ENCODE measurements at regions not wholly inside any gene's neighbourhood (a gene's known extent, or its start where the extent isn't known, plus 50 kb on each side); places are given as distances from the start of the nearest gene placed in this dataset.

DNA sequence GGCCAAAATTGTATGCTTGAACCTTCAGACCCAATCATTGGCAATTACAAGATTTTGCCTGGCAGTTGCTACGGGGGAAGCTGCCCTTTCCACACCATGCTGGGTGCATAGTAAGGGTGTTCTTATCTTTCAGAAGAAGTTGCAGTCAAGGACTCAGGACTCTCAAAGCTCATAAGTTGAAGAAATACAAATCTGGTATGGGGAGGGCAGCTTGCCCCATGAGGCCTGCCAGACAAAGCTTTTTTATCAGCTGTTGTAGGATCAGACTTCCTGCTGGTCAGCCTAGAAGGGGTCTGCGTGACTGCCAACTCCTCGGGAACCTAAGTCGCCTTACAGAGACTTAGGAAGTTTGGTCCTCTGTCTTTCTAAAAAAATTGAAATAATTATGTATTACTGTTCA, 174.9 kb upstream of the TECRL start:
- DNase-seq (ENCODE audit: low read depth in 1 of 2, low spot score in 2 of 2) = no peak
- Histone ChIP-seq H3K36me3 (ENCODE audit: control insufficient read depth in 2 of 4, insufficient read depth in 4 of 4, low read length in 3 of 4) (no peaks in the 10 kb centered on the region), H3K14ac (ENCODE audit: insufficient read length) (no peak overlapping the region), H4K20me1 (replicated peaks in 1 of 2; ENCODE audit: control insufficient read depth in 1 of 2, insufficient read depth in 2 of 2, low read length in 2 of 2) (no peaks in the 10 kb centered on the region), H3K4me1 (replicated peaks in 1 of 4; ENCODE audit: control insufficient read depth in 3 of 4, insufficient read depth in 4 of 4, low read length in 3 of 4) (peaks cover 0 to 5% (median 2%) of the 10 kb centered on the region in 4 experiments; a peak in 2 of 7 replicates), H2AK5ac (ENCODE audit: low read depth, low read length) (no peak overlapping the region), H2BK12ac (ENCODE audit: low read depth, low read length) (no peak overlapping the region), H4K91ac (replicated peaks; ENCODE audit: insufficient read length, low read length) (no peak overlapping the region), H4K8ac (ENCODE audit: extremely low read depth, insufficient read depth, low read length) (no peak overlapping the region), H3K4me3 (ENCODE audit: extremely low read depth in 1 of 4, insufficient read depth in 2 of 4, low read depth in 3 of 4, low read length in 4 of 4) (no peak overlapping the region), H2BK5ac (ENCODE audit: low read depth, low read length) (no peak overlapping the region), H2BK120ac (replicated peaks; ENCODE audit: low read depth, low read length) (no peak overlapping the region), H3K56ac (replicated peaks; ENCODE audit: insufficient read length, low read depth, low read length) (no peak overlapping the region), H3K23ac (ENCODE audit: insufficient read length) (no peak overlapping the region), H2AFZ (ENCODE audit: low read length) (peak overlapping the region; percentile 58; the same call in 1 of the 2 replicates), H3K79me1 (ENCODE audit: low read depth, low read length) (no peaks in the 10 kb centered on the region), H3K9me3 (ENCODE audit: insufficient read depth in 2 of 2, low read depth in 1 of 2, low read length in 1 of 2) (peaks cover 4 to 6% of the 10 kb centered on the region in 2 experiments; a peak in 1 of 4 replicates), H3K27ac (ENCODE audit: low read depth, low read length) (no peak overlapping the region), H2BK15ac (ENCODE audit: low read length) (0 out of 2 replicates have a peak overlapping the region, but pooled peaks have one; percentile 46), H3K18ac (ENCODE audit: extremely low read depth, low read length) (no peak overlapping the region), H3K4ac (replicated peaks; ENCODE audit: insufficient read length, low read depth, low read length) (no peak overlapping the region), H3K79me2 (ENCODE audit: control insufficient read depth in 1 of 2, insufficient read depth in 2 of 2, low read length in 2 of 2) (no peaks in the 10 kb centered on the region), H3K4me2 (ENCODE audit: insufficient read depth in 1 of 2, low read depth in 2 of 2, low read length in 2 of 2) (no peak overlapping the region), H4K5ac (ENCODE audit: insufficient read length, low read depth, low read length) (no peak overlapping the region), H2BK20ac (ENCODE audit: low read length) (no peak overlapping the region), H3K27me3 (replicated peaks in 1 of 4; ENCODE audit: control insufficient read depth in 3 of 4, extremely low read depth in 1 of 4, insufficient read depth in 3 of 4, low read length in 3 of 4) (no peaks in the 10 kb centered on the region), H3K23me2 (ENCODE audit: low read depth, low read length) (no peaks in the 10 kb centered on the region), H3K9ac (replicated peaks in 1 of 4; ENCODE audit: extremely low read depth in 1 of 4, low read depth in 3 of 4, low read length in 3 of 4) (no peak overlapping the region)
- FAIRE-seq = no peak
- 91% methylated on average over 4 of the region's 4 CpGs; no CpG with 5 or more reads in 1 of the 2 experiments for WGBS, 2 experiments (ENCODE audit: extremely low coverage in 1 of 2, insufficient coverage in 1 of 2, insufficient read length in 1 of 2, insufficient replicate concordance in 2 of 2, low coverage in 1 of 2, low lambda C conversion rate in 2 of 2, missing lambda C conversion rate in 1 of 2)
- ChIA-PET CTCF (ENCODE audit: partially characterized antibody) (interaction anchor here (0.6 to 2.0 kb wide), 9 partner anchors 11 to 1764 kb away, joined by 3 to 9 read pairs (median 4); no protein-coding TSS in a partner anchor), POLR2A (ENCODE audit: partially characterized antibody) (no interaction called here)
- TF ChIP-seq CTCF (IDR thresholded peaks at IDR 0.05; ENCODE audit: control extremely low read depth in 1 of 3, insufficient read depth in 1 of 3, low read depth in 1 of 3, low read length in 3 of 3) (no peak), RAD21 (IDR thresholded peaks at IDR 0.05 in 1 of 2, conservative IDR thresholded peaks at IDR 0.05 in 1 of 2; ENCODE audit: low read depth in 2 of 2, low read length in 2 of 2) (no peak), SP1 (IDR thresholded peaks at IDR 0.05; ENCODE audit: low read depth, low read length) (no peak), RNF2 (IDR thresholded peaks at IDR 0.05; ENCODE audit: borderline replicate concordance, low read depth, low read length, missing control alignments, poor library complexity, severe bottlenecking) (no peak), KDM5A (IDR thresholded peaks at IDR 0.05; ENCODE audit: low read length) (no peak), CEBPB (IDR thresholded peaks at IDR 0.05; ENCODE audit: low read depth, low read length) (no peak), BRCA1 (IDR thresholded peaks at IDR 0.05; ENCODE audit: low read depth, low read length) (no peak), POLR2A (IDR thresholded peaks at IDR 0.05; ENCODE audit: control extremely low read depth in 1 of 2, low read depth in 2 of 2, low read length in 2 of 2) (no peak), CTBP2 (IDR thresholded peaks at IDR 0.05; ENCODE audit: borderline replicate concordance, insufficient read depth, insufficient read length, low read length) (no peak), POLR2AphosphoS5 (IDR thresholded peaks at IDR 0.05; ENCODE audit: low read depth, low read length) (no peak)
